Thoracic aorta (tissue), 2 donors: ENCODE measurements at regions not wholly inside any gene's neighbourhood (a gene's known extent, or its start where the extent isn't known, plus 50 kb on each side); places are given as distances from the start of the nearest gene placed in this dataset.

Experiments used
- ATAC-seq: fragments of 150-250 bp; one replicate; pipeline ENCODE4 v1.8.0; 2017; ENCODE audit warnings: low read depth; ENCODE audit not compliant: insufficient number of reproducible peaks, low FRiP score
- DNase-seq: peaks from one replicate; pipeline ENCODE4 v3.0.0-alpha.2; 2020; ENCODE audit warnings: low spot score
- H3K27ac ChIP-seq, 2 donors: fragments of 200-600 bp; sonication (generic); 1 replicate in 1 of 2; 2 replicates in 1 of 2; pipeline ENCODE4 v1.5.1; 2016; ENCODE audit warnings: mild to moderate bottlenecking in 2 of 2, moderate library complexity in 2 of 2
- H3K27me3 ChIP-seq: fragments of 200-600 bp; sonication (generic); replicated peaks from 2 replicates; pipeline ENCODE4 v1.6.0; 2016; ENCODE audit warnings: mild to moderate bottlenecking; ENCODE audit not compliant: insufficient read depth
- H3K36me3 ChIP-seq: fragments of 200-600 bp; sonication (generic); one replicate; pipeline ENCODE4 v1.5.1; 2016
- H3K4me1 ChIP-seq, 2 donors: fragments of 200-600 bp; sonication (generic); 1 replicate in 1 of 2; 2 replicates in 1 of 2; pipeline versions ENCODE4 v1.5.1 to v1.6.0; 2016; ENCODE audit warnings: low read depth in 2 of 2, mild to moderate bottlenecking in 1 of 2; ENCODE audit not compliant: control insufficient read depth in 1 of 2
- H3K4me3 ChIP-seq: fragments of 200-600 bp; sonication (generic); 2 replicates; pipeline ENCODE4 v1.5.1; 2016; ENCODE audit warnings: mild to moderate bottlenecking
- H3K9me3 ChIP-seq: fragments of 200-600 bp; sonication (generic); 2 replicates; pipeline ENCODE4 v1.5.1; 2016
- TF ChIP-seq, protein P1 (sequence below): fragments of 200-600 bp; sonication (generic); IDR thresholded peaks from one replicate; pipeline ENCODE4 v1.5.1; 2019; ENCODE audit warnings: antibody characterized with exemption

GRCh38 chr22:27115410-27115809 lies 458.0 kb downstream of the MIAT start:
- Histone ChIP-seq H3K27ac (no peak overlapping the region), H3K36me3 (no peaks in the 10 kb centered on the region), H3K4me3 (no peak overlapping the region), H3K9me3 (no peaks in the 10 kb centered on the region), H3K27me3 (no peaks in the 10 kb centered on the region), H3K4me1 (peaks cover 26 to 41% of the 10 kb centered on the region in 2 donors)
- DNase-seq (no peak), ATAC-seq (no peak)
- TF ChIP-seq, protein P1, sequence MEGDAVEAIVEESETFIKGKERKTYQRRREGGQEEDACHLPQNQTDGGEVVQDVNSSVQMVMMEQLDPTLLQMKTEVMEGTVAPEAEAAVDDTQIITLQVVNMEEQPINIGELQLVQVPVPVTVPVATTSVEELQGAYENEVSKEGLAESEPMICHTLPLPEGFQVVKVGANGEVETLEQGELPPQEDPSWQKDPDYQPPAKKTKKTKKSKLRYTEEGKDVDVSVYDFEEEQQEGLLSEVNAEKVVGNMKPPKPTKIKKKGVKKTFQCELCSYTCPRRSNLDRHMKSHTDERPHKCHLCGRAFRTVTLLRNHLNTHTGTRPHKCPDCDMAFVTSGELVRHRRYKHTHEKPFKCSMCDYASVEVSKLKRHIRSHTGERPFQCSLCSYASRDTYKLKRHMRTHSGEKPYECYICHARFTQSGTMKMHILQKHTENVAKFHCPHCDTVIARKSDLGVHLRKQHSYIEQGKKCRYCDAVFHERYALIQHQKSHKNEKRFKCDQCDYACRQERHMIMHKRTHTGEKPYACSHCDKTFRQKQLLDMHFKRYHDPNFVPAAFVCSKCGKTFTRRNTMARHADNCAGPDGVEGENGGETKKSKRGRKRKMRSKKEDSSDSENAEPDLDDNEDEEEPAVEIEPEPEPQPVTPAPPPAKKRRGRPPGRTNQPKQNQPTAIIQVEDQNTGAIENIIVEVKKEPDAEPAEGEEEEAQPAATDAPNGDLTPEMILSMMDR, result no peak

GRCh38 chr22:27115816-27116256 lies 458.4 kb downstream of the MIAT start:
- H3K27ac ChIP-seq, result no peak overlapping the region
- no peak overlapping the region for H3K4me3 ChIP-seq
- no peaks in the 10 kb centered on the region for H3K36me3 ChIP-seq
- H3K27me3 ChIP-seq, result no peaks in the 10 kb centered on the region
- no peaks in the 10 kb centered on the region for H3K9me3 ChIP-seq
- peaks cover 24 to 37% of the 10 kb centered on the region in 2 donors for H3K4me1 ChIP-seq
- TF ChIP-seq, protein P1, result no peak
- no peak for ATAC-seq
- DNase-seq, result no peak

- H3K4me3 ChIP-seq, result no peak overlapping the region
- TF ChIP-seq, protein P1, result no peak
- no peaks in the 10 kb centered on the region for H3K36me3 ChIP-seq
- no peaks in the 10 kb centered on the region for H3K9me3 ChIP-seq
- ATAC-seq (no peak), DNase-seq (no peak)
- no peak overlapping the region for H3K27ac ChIP-seq
- H3K27me3 ChIP-seq, result no peaks in the 10 kb centered on the region
- H3K4me1 ChIP-seq, result peaks cover 17 to 30% of the 10 kb centered on the region in 2 donors
Measured at GRCh38 chr22:27116312-27117086, 459.1 kb downstream of the MIAT start.

DNA sequence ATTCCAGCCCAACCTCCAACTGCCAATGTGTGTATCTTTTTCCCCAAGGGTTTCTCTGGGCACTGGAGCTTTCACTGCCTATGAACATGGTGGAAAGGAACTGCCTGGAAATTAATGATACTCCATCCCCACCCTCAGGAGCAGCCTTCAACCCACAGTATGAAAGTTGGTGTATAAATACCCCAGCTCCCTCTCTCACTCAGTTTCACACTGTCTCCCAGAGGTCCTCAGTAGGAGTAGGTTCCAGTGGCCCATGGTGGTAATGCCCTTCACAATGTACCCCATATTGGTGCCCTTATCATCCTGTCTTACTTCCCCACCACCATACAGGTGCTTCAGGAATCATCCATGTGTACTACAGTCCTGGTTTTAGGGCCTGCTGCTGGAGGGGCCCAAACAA lies 462.6 kb downstream of the MIAT start:
- Histone ChIP-seq H3K36me3 (no peaks in the 10 kb centered on the region), H3K4me3 (no peak overlapping the region), H3K9me3 (no peaks in the 10 kb centered on the region), H3K27me3 (no peaks in the 10 kb centered on the region), H3K27ac (no peak overlapping the region), H3K4me1 (peaks cover 13 to 25% of the 10 kb centered on the region in 2 donors)
- no peak for ATAC-seq
- no peak for DNase-seq
- TF ChIP-seq, protein P1, result no peak

GRCh38 chr22:27122574-27122973 lies 465.2 kb downstream of the MIAT start:
- TF ChIP-seq, protein P1, result no peak
- peaks cover 7 to 10% of the 10 kb centered on the region in 2 donors for H3K4me1 ChIP-seq
- H3K36me3 ChIP-seq, result no peaks in the 10 kb centered on the region
- H3K4me3 ChIP-seq, result no peak overlapping the region
- no peaks in the 10 kb centered on the region for H3K27me3 ChIP-seq
- ATAC-seq (no peak), DNase-seq (no peak)
- H3K9me3 ChIP-seq, result no peaks in the 10 kb centered on the region
- H3K27ac ChIP-seq, result no peak overlapping the region
